CD4-positive, CD25-positive, alpha-beta regulatory T cell (primary cell): ENCODE measurements at regions not wholly inside any gene's neighbourhood (a gene's known extent, or its start where the extent isn't known, plus 50 kb on each side); places are given as distances from the start of the nearest gene placed in this dataset.

Source experiments
- ATAC-seq, 2 donors: fragments of 150-1000 bp; cut with Tn5 transposase; one replicate each; pipeline ENCODE4 v1.10.0; 2021; ENCODE audit warnings: low read depth in 2 of 2, moderate number of reproducible peaks in 2 of 2, moderate library complexity in 1 of 2
- DNase-seq, 3 donors: peaks; one replicate each; pipeline versions ENCODE4 v3.0.0 to v3.0.0-alpha.2; 2012 to 2022; ENCODE audit warnings: mixed read lengths in 1 of 3
- H3K27ac ChIP-seq: one replicate; pipeline ENCODE4 v1.7.0; 2013; ENCODE audit warnings: mild to moderate bottlenecking, low read length; ENCODE audit not compliant: insufficient read depth, poor library complexity, severe bottlenecking
- H3K27me3 ChIP-seq: one replicate; pipeline ENCODE4 v1.7.0; 2013; ENCODE audit warnings: low read length; ENCODE audit not compliant: control insufficient read depth, insufficient read depth
- H3K36me3 ChIP-seq: one replicate; pipeline ENCODE4 v1.7.0; 2013; ENCODE audit warnings: mild to moderate bottlenecking, low read length, moderate library complexity; ENCODE audit not compliant: control insufficient read depth, insufficient read depth
- H3K4me1 ChIP-seq: 2 replicates; pipeline ENCODE4 v1.7.0; 2013; ENCODE audit warnings: mild to moderate bottlenecking, low read length; ENCODE audit not compliant: insufficient read depth, control insufficient read depth, poor library complexity, severe bottlenecking
- H3K4me3 ChIP-seq: one replicate; pipeline ENCODE4 v1.7.0; 2013; ENCODE audit warnings: low read depth, mild to moderate bottlenecking, low read length, moderate library complexity
- H3K9me3 ChIP-seq, 2 experiments: 1 replicate in 1 of 2; 2 replicates in 1 of 2; pipeline ENCODE4 v1.7.0; 2013; ENCODE audit warnings: low read length in 2 of 2, mild to moderate bottlenecking in 1 of 2, moderate library complexity in 1 of 2; ENCODE audit not compliant: control insufficient read depth in 2 of 2
- H3K27ac Mint-ChIP-seq, 3 donors: one replicate each; pipeline ENCODE4 v1.8.0; 2020 to 2022; ENCODE audit warnings: mild to moderate bottlenecking in 3 of 3, mixed read lengths in 3 of 3, moderate library complexity in 2 of 3
- H3K27me3 Mint-ChIP-seq: one replicate; pipeline ENCODE4 v1.8.0; 2022; ENCODE audit warnings: mild to moderate bottlenecking, mixed read lengths
- H3K36me3 Mint-ChIP-seq: one replicate; pipeline ENCODE4 v1.8.0; 2020; ENCODE audit warnings: mixed read lengths
- H3K4me1 Mint-ChIP-seq, 4 donors: one replicate each; pipeline ENCODE4 v1.8.0; 2020 to 2022; ENCODE audit warnings: mixed read lengths in 4 of 4, mild to moderate bottlenecking in 1 of 4
- H3K4me3 Mint-ChIP-seq, 4 donors: one replicate each; pipeline ENCODE4 v1.8.0; 2020 to 2022; ENCODE audit warnings: mild to moderate bottlenecking in 4 of 4, mixed read lengths in 4 of 4, moderate library complexity in 3 of 4
- H3K9me3 Mint-ChIP-seq, 7 donors: one replicate each; pipeline ENCODE4 v1.8.0; 2020 to 2022; ENCODE audit warnings: mixed read lengths in 7 of 7, mild to moderate bottlenecking in 3 of 7, moderate library complexity in 2 of 7

GRCh38 chr11:109133159-109133558 lies 288.8 kb upstream of the C11orf87 start:
- H3K27me3 Mint-ChIP-seq = no peaks in the 10 kb centered on the region
- H3K4me1 Mint-ChIP-seq = no peaks in the 10 kb centered on the region
- no peak overlapping the region for H3K27ac Mint-ChIP-seq
- no peak overlapping the region for H3K27ac ChIP-seq
- no peak overlapping the region for H3K4me3 Mint-ChIP-seq
- peaks cover 0 to 4% (median 2%) of the 10 kb centered on the region in 7 donors for H3K9me3 Mint-ChIP-seq
- H3K27me3 ChIP-seq = no peaks in the 10 kb centered on the region
- no peak for DNase-seq
- ATAC-seq = no peak
- H3K4me1 ChIP-seq = no peaks in the 10 kb centered on the region
- H3K9me3 ChIP-seq = no peaks in the 10 kb centered on the region
- no peaks in the 10 kb centered on the region for H3K36me3 ChIP-seq
- no peaks in the 10 kb centered on the region for H3K36me3 Mint-ChIP-seq
- H3K4me3 ChIP-seq = no peak overlapping the region

GRCh38 chr11:109135627-109136026 lies 286.4 kb upstream of the C11orf87 start:
- H3K4me3 Mint-ChIP-seq = no peak overlapping the region
- H3K27ac Mint-ChIP-seq = no peak overlapping the region
- Histone ChIP-seq H3K4me1 (no peaks in the 10 kb centered on the region), H3K36me3 (no peaks in the 10 kb centered on the region), H3K9me3 (no peaks in the 10 kb centered on the region), H3K27ac (no peak overlapping the region), H3K27me3 (no peaks in the 10 kb centered on the region), H3K4me3 (no peak overlapping the region)
- DNase-seq = no peak
- H3K36me3 Mint-ChIP-seq = no peaks in the 10 kb centered on the region
- no peak for ATAC-seq
- H3K9me3 Mint-ChIP-seq = peaks cover 0 to 4% (median 2%) of the 10 kb centered on the region in 7 donors
- no peaks in the 10 kb centered on the region for H3K27me3 Mint-ChIP-seq
- H3K4me1 Mint-ChIP-seq = no peaks in the 10 kb centered on the region

DNA sequence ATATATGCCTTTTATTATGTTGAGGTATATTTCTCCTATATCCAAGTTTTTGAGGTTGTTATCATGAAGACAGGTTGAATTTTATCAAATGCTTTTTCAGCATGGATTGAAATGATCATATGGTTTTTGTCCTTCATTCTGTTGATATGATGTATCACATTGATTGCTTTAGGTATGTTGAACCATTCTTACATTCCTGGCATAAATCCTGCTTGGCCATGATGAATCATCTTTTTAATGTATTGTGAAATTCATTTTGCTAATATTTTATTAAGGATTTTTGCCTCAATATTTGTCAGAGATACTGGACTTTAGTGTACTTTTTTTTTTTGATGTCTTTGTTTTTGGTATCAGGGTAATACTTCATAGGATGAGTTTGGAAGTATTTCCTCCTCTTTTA lies 283.8 kb upstream of the C11orf87 start:
- no peaks in the 10 kb centered on the region for H3K4me1 ChIP-seq
- H3K27me3 Mint-ChIP-seq = no peaks in the 10 kb centered on the region
- DNase-seq (no peak), ATAC-seq (no peak)
- no peaks in the 10 kb centered on the region for H3K36me3 ChIP-seq
- no peak overlapping the region for H3K4me3 ChIP-seq
- no peak overlapping the region for H3K27ac Mint-ChIP-seq
- H3K4me1 Mint-ChIP-seq = no peaks in the 10 kb centered on the region
- no peaks in the 10 kb centered on the region for H3K9me3 ChIP-seq
- H3K36me3 Mint-ChIP-seq = no peaks in the 10 kb centered on the region
- no peak overlapping the region for H3K27ac ChIP-seq
- peaks cover 0 to 5% (median 2%) of the 10 kb centered on the region in 7 donors for H3K9me3 Mint-ChIP-seq
- H3K27me3 ChIP-seq = no peaks in the 10 kb centered on the region
- H3K4me3 Mint-ChIP-seq = no peak overlapping the region

- Histone ChIP-seq H3K9me3 (no peaks in the 10 kb centered on the region), H3K4me3 (no peak overlapping the region), H3K4me1 (no peaks in the 10 kb centered on the region), H3K27ac (no peak overlapping the region), H3K27me3 (no peaks in the 10 kb centered on the region), H3K36me3 (no peaks in the 10 kb centered on the region)
- Mint-ChIP-seq H3K36me3 (no peaks in the 10 kb centered on the region), H3K27me3 (no peaks in the 10 kb centered on the region), H3K9me3 (peaks cover 0 to 8% (median 2%) of the 10 kb centered on the region in 7 donors), H3K27ac (no peak overlapping the region), H3K4me1 (no peaks in the 10 kb centered on the region), H3K4me3 (no peak overlapping the region)
- ATAC-seq (no peak), DNase-seq (no peak)
Observed at GRCh38 chr11:109140426-109140825, 281.6 kb upstream of the C11orf87 start.

- Histone ChIP-seq H3K9me3 (no peaks in the 10 kb centered on the region), H3K4me1 (no peaks in the 10 kb centered on the region), H3K4me3 (no peak overlapping the region), H3K27ac (no peak overlapping the region), H3K36me3 (no peaks in the 10 kb centered on the region), H3K27me3 (no peaks in the 10 kb centered on the region)
- no peak for DNase-seq
- Mint-ChIP-seq H3K27ac (no peak overlapping the region), H3K9me3 (peaks cover 0 to 5% (median 2%) of the 10 kb centered on the region in 7 donors), H3K36me3 (no peaks in the 10 kb centered on the region), H3K4me1 (no peaks in the 10 kb centered on the region), H3K4me3 (no peak overlapping the region), H3K27me3 (no peaks in the 10 kb centered on the region)
- no peak for ATAC-seq
Observed at GRCh38 chr11:109140857-109141515, 281.0 kb upstream of the C11orf87 start.

DNA sequence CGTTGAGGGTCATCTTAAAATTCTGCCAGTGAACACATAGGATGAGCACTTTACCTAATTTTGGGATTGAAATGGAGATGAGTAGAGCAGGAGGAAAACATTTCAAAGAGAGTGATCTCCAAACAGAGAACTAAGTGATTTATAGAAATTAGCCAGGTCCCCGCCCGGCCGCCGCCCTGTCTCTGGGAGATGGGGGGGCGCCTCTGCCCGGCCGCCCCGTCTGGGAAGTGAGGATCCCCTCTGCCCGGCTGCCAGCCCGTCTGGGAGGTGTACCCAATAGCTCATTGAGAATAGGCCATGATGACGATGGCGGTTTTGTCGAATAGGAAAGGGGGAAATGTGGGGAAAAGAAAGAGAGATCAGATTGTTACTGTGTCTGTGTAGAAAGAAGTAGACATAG lies 276.7 kb upstream of the C11orf87 start:
- H3K9me3 ChIP-seq = no peaks in the 10 kb centered on the region
- Mint-ChIP-seq H3K27me3 (no peaks in the 10 kb centered on the region), H3K4me3 (no peak overlapping the region), H3K4me1 (no peaks in the 10 kb centered on the region), H3K27ac (no peak overlapping the region), H3K9me3 (peaks cover 0 to 5% (median 4%) of the 10 kb centered on the region in 7 donors), H3K36me3 (no peaks in the 10 kb centered on the region)
- no peaks in the 10 kb centered on the region for H3K36me3 ChIP-seq
- no peak for DNase-seq
- H3K4me3 ChIP-seq = no peak overlapping the region
- H3K4me1 ChIP-seq = no peaks in the 10 kb centered on the region
- no peak for ATAC-seq
- no peaks in the 10 kb centered on the region for H3K27me3 ChIP-seq
- no peak overlapping the region for H3K27ac ChIP-seq

DNA sequence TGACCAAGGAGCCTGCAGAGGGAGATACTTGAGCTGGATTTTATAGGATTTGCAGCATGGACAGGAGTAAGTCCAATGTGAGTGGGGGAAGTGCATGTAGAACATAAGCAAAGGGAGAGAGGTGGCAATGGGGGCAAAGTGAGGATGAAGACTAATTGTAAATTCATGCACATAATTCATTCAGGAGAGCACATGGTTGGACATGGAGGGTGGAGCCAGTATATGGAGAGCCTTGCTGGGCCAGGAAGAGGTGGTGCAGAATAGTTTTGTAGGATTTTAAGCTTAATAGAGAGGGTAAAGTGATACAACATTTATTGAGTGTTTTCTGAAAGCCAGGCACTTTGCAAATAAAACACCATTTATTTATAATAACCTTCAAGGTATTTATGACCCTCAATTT lies 274.3 kb upstream of the C11orf87 start:
- Mint-ChIP-seq H3K27ac (no peak overlapping the region), H3K4me1 (no peaks in the 10 kb centered on the region), H3K4me3 (no peak overlapping the region), H3K36me3 (no peaks in the 10 kb centered on the region), H3K9me3 (peaks cover 0 to 7% (median 4%) of the 10 kb centered on the region in 7 donors), H3K27me3 (no peaks in the 10 kb centered on the region)
- Histone ChIP-seq H3K36me3 (no peaks in the 10 kb centered on the region), H3K4me3 (no peak overlapping the region), H3K27ac (no peak overlapping the region), H3K27me3 (no peaks in the 10 kb centered on the region), H3K9me3 (no peaks in the 10 kb centered on the region), H3K4me1 (no peaks in the 10 kb centered on the region)
- ATAC-seq = no peak
- no peak for DNase-seq

GRCh38 chr11:109148669-109149068 lies 273.3 kb upstream of the C11orf87 start:
- ATAC-seq (no peak), DNase-seq (no peak)
- Mint-ChIP-seq H3K27me3 (no peaks in the 10 kb centered on the region), H3K4me3 (no peak overlapping the region), H3K27ac (no peak overlapping the region), H3K36me3 (no peaks in the 10 kb centered on the region), H3K4me1 (no peaks in the 10 kb centered on the region), H3K9me3 (peaks cover 0 to 9% (median 3%) of the 10 kb centered on the region in 7 donors)
- Histone ChIP-seq H3K4me1 (no peaks in the 10 kb centered on the region), H3K4me3 (no peak overlapping the region), H3K36me3 (no peaks in the 10 kb centered on the region), H3K9me3 (no peaks in the 10 kb centered on the region), H3K27ac (no peak overlapping the region), H3K27me3 (no peaks in the 10 kb centered on the region)
